ENCODE measurements at regions not wholly inside any gene's neighbourhood (a gene's known extent, or its start where the extent isn't known, plus 50 kb on each side); places are given as distances from the start of the nearest gene placed in this dataset.

DNA sequence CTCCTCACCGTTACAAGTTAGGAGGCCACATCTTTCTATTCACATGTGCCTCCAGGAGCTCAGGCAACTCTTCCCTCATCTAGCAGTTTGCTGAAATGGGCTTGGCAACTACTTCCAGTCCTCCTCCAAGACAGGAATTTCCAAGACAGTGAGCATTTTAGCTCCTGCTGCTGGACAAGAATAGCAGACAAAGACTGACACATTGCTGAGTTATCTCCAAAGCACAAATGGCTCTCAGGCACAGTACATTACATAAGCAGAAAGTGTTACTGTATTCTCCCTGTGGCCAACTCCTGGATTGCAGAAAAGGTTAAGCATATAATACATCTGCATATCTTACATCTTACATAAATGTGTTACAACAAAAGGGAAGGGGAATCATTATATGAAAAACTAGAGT lies 83.2 kb upstream of the POU2AF2 start:
- 85% methylated on average over 1 of the region's 1 CpG for WGBS (ENCODE audit: insufficient coverage, insufficient replicate concordance, low lambda C conversion rate, missing lambda C conversion rate)
- no peaks in the 10 kb centered on the region for H3K9me3 ChIP-seq (replicated peaks; ENCODE audit: control insufficient read depth, insufficient read depth, low read length)
- ChIA-PET POLR2A (no interaction called here), RAD21 (ENCODE audit: unreplicated experiment) (no interaction called here), CTCF (no interaction called here), SMC1A (ENCODE audit: uncharacterized antibody, unreplicated experiment) (interaction anchor here (0.9 kb wide), 1 partner anchor 397 kb away, joined by 3 read pairs; no protein-coding TSS in a partner anchor)
- BruUV-seq (replicated peaks), result no TSS peak
- no peak overlapping the region for H2AFZ ChIP-seq (ENCODE audit: control insufficient read depth, low read depth, low read length)
- intact Hi-C loops (cut with micrococcal nuclease; ENCODE audit: unreplicated experiment) (no loop called here), in situ Hi-C loops (cut with MboI) (no loop called here)
- H3K36me3 ChIP-seq (ENCODE audit: control insufficient read depth in 2 of 2, insufficient read depth in 2 of 2, low read length in 1 of 2), result no peaks in the 10 kb centered on the region
- DNase-seq (ENCODE audit: low read depth, low spot score) (no peak), FAIRE-seq (no peak), ATAC-seq (no peak; the same call in 2 of the 3 replicates)
- no peaks in the 10 kb centered on the region for H4K20me1 ChIP-seq (ENCODE audit: control insufficient read depth, insufficient read depth)
- H3K9ac ChIP-seq (ENCODE audit: control insufficient read depth, insufficient read depth, low read length), result no peak overlapping the region
- TF ChIP-seq RBBP5 (conservative IDR thresholded peaks at IDR 0.05), result no peak
- TF ChIP-seq, protein P1, sequence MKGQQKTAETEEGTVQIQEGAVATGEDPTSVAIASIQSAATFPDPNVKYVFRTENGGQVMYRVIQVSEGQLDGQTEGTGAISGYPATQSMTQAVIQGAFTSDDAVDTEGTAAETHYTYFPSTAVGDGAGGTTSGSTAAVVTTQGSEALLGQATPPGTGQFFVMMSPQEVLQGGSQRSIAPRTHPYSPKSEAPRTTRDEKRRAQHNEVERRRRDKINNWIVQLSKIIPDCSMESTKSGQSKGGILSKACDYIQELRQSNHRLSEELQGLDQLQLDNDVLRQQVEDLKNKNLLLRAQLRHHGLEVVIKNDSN (IDR thresholded peaks at IDR 0.05; ENCODE audit: borderline replicate concordance, extremely low read length, insufficient read depth, low read depth, low read length), result no peak
- TF ChIP-seq MEF2B (IDR thresholded peaks at IDR 0.05; ENCODE audit: partially characterized antibody, poor library complexity, severe bottlenecking), result no peak
- TF ChIP-seq PAX8 (IDR thresholded peaks at IDR 0.05), result no peak
- TF ChIP-seq NFXL1 (IDR thresholded peaks at IDR 0.05; ENCODE audit: borderline replicate concordance), result no peak
- no peak for TF ChIP-seq CREB1 (IDR thresholded peaks at IDR 0.05; ENCODE audit: low read depth)
- no peak overlapping the region for H3K4me3 ChIP-seq
- H3K4me1 ChIP-seq (ENCODE audit: control insufficient read depth, insufficient read depth, low read length), result no peaks in the 10 kb centered on the region
- peaks cover 0 to 10% of the 10 kb centered on the region in 2 experiments; a peak in 3 of 4 replicates for H3K27me3 ChIP-seq (replicated peaks in 1 of 2; ENCODE audit: control insufficient read depth in 2 of 2, insufficient read depth in 2 of 2, low read length in 1 of 2)
- no peak overlapping the region for H3K27ac ChIP-seq (ENCODE audit: control insufficient read depth, insufficient read depth)
- no peak overlapping the region for H3K4me2 ChIP-seq (ENCODE audit: control insufficient read depth, insufficient read depth)
- no peaks in the 10 kb centered on the region for H3K79me2 ChIP-seq (ENCODE audit: control insufficient read depth, insufficient read depth, low read length)

DNA sequence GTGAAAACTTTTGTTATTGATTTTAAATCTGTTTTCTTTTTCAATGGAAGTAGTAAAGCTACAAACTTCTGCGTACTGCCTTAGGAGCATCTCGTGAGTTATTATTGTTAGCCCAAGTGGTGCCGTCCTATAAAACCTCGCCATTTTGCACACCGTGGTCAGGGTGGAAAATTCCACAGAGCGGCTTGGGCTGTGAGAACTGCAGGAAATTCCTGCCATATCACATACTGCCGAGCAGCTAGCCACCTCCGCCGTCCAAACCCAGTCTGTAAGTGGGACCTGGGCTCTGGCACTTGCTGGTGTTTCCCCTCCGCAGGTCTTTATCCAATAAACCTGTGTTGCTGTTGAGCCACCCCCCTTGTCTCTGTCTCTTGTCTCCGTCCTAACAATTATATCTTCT lies 88.0 kb upstream of the POU2AF2 start:
- no peak overlapping the region for H3K27ac ChIP-seq (ENCODE audit: control insufficient read depth, insufficient read depth)
- intact Hi-C loops (cut with micrococcal nuclease; ENCODE audit: unreplicated experiment) (no loop called here), in situ Hi-C loops (cut with MboI) (no loop called here)
- 67% methylated on average over 11 of the region's 11 CpGs for WGBS (ENCODE audit: insufficient coverage, insufficient replicate concordance, low lambda C conversion rate, missing lambda C conversion rate)
- no peak overlapping the region for H2AFZ ChIP-seq (ENCODE audit: control insufficient read depth, low read depth, low read length)
- DNase-seq (ENCODE audit: low read depth, low spot score) (no peak), FAIRE-seq (no peak), ATAC-seq (no peak)
- H3K4me1 ChIP-seq (ENCODE audit: control insufficient read depth, insufficient read depth, low read length), result no peaks in the 10 kb centered on the region
- H3K36me3 ChIP-seq (ENCODE audit: control insufficient read depth in 2 of 2, insufficient read depth in 2 of 2, low read length in 1 of 2), result no peaks in the 10 kb centered on the region
- H3K4me3 ChIP-seq, result no peak overlapping the region
- CTCF ChIA-PET, result interaction anchor here (0.6 to 1.5 kb wide), 2 partner anchors 123 to 266 kb away, joined by 3 read pairs; no protein-coding TSS in a partner anchor
- no peak overlapping the region for H3K4me2 ChIP-seq (ENCODE audit: control insufficient read depth, insufficient read depth)
- BruUV-seq (replicated peaks), result no TSS peak
- SMC1A ChIA-PET (ENCODE audit: uncharacterized antibody, unreplicated experiment), result interaction anchor here (0.6 kb wide), 1 partner anchor 269 kb away, joined by 3 read pairs; no protein-coding TSS in a partner anchor
- peaks cover 0 to 7% of the 10 kb centered on the region in 2 experiments; a peak in 3 of 4 replicates for H3K27me3 ChIP-seq (replicated peaks in 1 of 2; ENCODE audit: control insufficient read depth in 2 of 2, insufficient read depth in 2 of 2, low read length in 1 of 2)
- TF ChIP-seq NR2C2 (IDR thresholded peaks at IDR 0.05; ENCODE audit: borderline replicate concordance, control insufficient read depth, insufficient read length, low read depth), result no peak
- TF ChIP-seq RBBP5 (conservative IDR thresholded peaks at IDR 0.05), result no peak
- no peak for TF ChIP-seq ZNF384 (IDR thresholded peaks at IDR 0.05; ENCODE audit: borderline replicate concordance, low read depth, low read length)
- TF ChIP-seq, protein P2, sequence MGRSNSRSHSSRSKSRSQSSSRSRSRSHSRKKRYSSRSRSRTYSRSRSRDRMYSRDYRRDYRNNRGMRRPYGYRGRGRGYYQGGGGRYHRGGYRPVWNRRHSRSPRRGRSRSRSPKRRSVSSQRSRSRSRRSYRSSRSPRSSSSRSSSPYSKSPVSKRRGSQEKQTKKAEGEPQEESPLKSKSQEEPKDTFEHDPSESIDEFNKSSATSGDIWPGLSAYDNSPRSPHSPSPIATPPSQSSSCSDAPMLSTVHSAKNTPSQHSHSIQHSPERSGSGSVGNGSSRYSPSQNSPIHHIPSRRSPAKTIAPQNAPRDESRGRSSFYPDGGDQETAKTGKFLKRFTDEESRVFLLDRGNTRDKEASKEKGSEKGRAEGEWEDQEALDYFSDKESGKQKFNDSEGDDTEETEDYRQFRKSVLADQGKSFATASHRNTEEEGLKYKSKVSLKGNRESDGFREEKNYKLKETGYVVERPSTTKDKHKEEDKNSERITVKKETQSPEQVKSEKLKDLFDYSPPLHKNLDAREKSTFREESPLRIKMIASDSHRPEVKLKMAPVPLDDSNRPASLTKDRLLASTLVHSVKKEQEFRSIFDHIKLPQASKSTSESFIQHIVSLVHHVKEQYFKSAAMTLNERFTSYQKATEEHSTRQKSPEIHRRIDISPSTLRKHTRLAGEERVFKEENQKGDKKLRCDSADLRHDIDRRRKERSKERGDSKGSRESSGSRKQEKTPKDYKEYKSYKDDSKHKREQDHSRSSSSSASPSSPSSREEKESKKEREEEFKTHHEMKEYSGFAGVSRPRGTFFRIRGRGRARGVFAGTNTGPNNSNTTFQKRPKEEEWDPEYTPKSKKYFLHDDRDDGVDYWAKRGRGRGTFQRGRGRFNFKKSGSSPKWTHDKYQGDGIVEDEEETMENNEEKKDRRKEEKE (IDR thresholded peaks at IDR 0.05), result no peak
- TF ChIP-seq SIN3A (IDR thresholded peaks at IDR 0.05; ENCODE audit: low read depth, low read length), result no peak
- no peak for TF ChIP-seq IKZF1 (conservative IDR thresholded peaks at IDR 0.05)
- no peak for TF ChIP-seq RUNX3 (IDR thresholded peaks at IDR 0.05; ENCODE audit: low read length)
- no peaks in the 10 kb centered on the region for H3K9me3 ChIP-seq (replicated peaks; ENCODE audit: control insufficient read depth, insufficient read depth, low read length)
- no peak overlapping the region for H3K9ac ChIP-seq (ENCODE audit: control insufficient read depth, insufficient read depth, low read length)
- H4K20me1 ChIP-seq (ENCODE audit: control insufficient read depth, insufficient read depth), result no peaks in the 10 kb centered on the region
- POLR2A ChIA-PET, result no interaction called here
- no peaks in the 10 kb centered on the region for H3K79me2 ChIP-seq (ENCODE audit: control insufficient read depth, insufficient read depth, low read length)
- RAD21 ChIA-PET (ENCODE audit: unreplicated experiment), result no interaction called here

Data from GM12878 (cell line).